GM03348 (cell line): ENCODE measurements at regions not wholly inside any gene's neighbourhood (a gene's known extent, or its start where the extent isn't known, plus 50 kb on each side); places are given as distances from the start of the nearest gene placed in this dataset.

Experiments
- DNase-seq: peaks from one replicate; pipeline ENCODE4 v3.0.0; 2012; ENCODE audit warnings: low spot score

GRCh38 chr5:3825531-3826451 lies 230.2 kb downstream of the IRX1 start:
- DNase-seq: no peak

- DNase-seq: no peak
Observed at GRCh38 chr5:3827624-3828023, 232.0 kb downstream of the IRX1 start.

- no peak for DNase-seq
Observed at GRCh38 chr5:3828761-3829160, 233.1 kb downstream of the IRX1 start.

GRCh38 chr5:3833566-3833965 lies 237.9 kb downstream of the IRX1 start:
- no peak for DNase-seq

GRCh38 chr5:3835811-3836210 lies 240.2 kb downstream of the IRX1 start:
- DNase-seq: no peak

GRCh38 chr5:3836528-3836927 lies 240.9 kb downstream of the IRX1 start:
- no peak for DNase-seq

GRCh38 chr5:3837506-3837905 lies 241.9 kb downstream of the IRX1 start:
- DNase-seq: no peak

- no peak for DNase-seq
Observed at GRCh38 chr5:3839151-3839550, 243.5 kb downstream of the IRX1 start.

- DNase-seq: no peak
Observed at GRCh38 chr5:3842591-3842990, 247.0 kb downstream of the IRX1 start.

- no peak for DNase-seq
Observed at GRCh38 chr5:3843706-3844105, 248.1 kb downstream of the IRX1 start.

- no peak for DNase-seq
Observed at GRCh38 chr5:3844266-3844665, 248.6 kb downstream of the IRX1 start.

GRCh38 chr5:3845230-3845629 lies 249.6 kb downstream of the IRX1 start:
- DNase-seq: no peak

- no peak for DNase-seq
Observed at GRCh38 chr5:3852161-3852916, 256.7 kb downstream of the IRX1 start.

- DNase-seq: no peak
Observed at GRCh38 chr5:3853362-3853761, 257.7 kb downstream of the IRX1 start.

- DNase-seq: no peak
Observed at GRCh38 chr5:3854188-3854821, 258.7 kb downstream of the IRX1 start.

GRCh38 chr5:3856036-3856435 lies 260.4 kb downstream of the IRX1 start:
- no peak for DNase-seq

- DNase-seq: no peak
Observed at GRCh38 chr5:3858524-3858923, 262.9 kb downstream of the IRX1 start.

- DNase-seq: no peak
Observed at GRCh38 chr5:3862906-3863305, 267.3 kb downstream of the IRX1 start.

GRCh38 chr5:3875144-3875543 lies 279.5 kb downstream of the IRX1 start:
- DNase-seq: no peak

GRCh38 chr5:3878267-3878666 lies 282.6 kb downstream of the IRX1 start:
- no peak for DNase-seq

- DNase-seq: no peak
Observed at GRCh38 chr5:3883040-3883439, 287.4 kb downstream of the IRX1 start.

GRCh38 chr5:3886524-3887451 lies 291.2 kb downstream of the IRX1 start:
- DNase-seq: no peak
